ENCODE measurements at regions not wholly inside any gene's neighbourhood (a gene's known extent, or its start where the extent isn't known, plus 50 kb on each side); places are given as distances from the start of the nearest gene placed in this dataset.
"Not testable (repeated sequence)": the region's sequence is repeated elsewhere in the genome, so short reads cannot be mapped to it uniquely, and the experiment has no call there.

GRCh38 chr2:186966015-186966414 lies 117.0 kb upstream of the ZSWIM2 start:
- H3K27ac ChIP-seq: no peak overlapping the region
- H3K4me3 ChIP-seq: no peak overlapping the region
- H3K9me3 ChIP-seq: no peaks in the 10 kb centered on the region
- no peaks in the 10 kb centered on the region for H3K36me3 ChIP-seq
- WGBS: 98% methylated on average over 4 of the region's 4 CpGs
- no peaks in the 10 kb centered on the region for H3K4me1 ChIP-seq
- no peaks in the 10 kb centered on the region for H3K27me3 ChIP-seq
- TF ChIP-seq CTCF (IDR thresholded peaks at IDR 0.05) (no peak), POLR2A (IDR thresholded peaks at IDR 0.05) (no peak), POLR2AphosphoS5 (IDR thresholded peaks at IDR 0.05) (no peak), EP300 (IDR thresholded peaks at IDR 0.05) (no peak)
- no peak for DNase-seq (ENCODE audit: low spot score in 2 of 2)

- no peaks in the 10 kb centered on the region for H3K4me1 ChIP-seq
- TF ChIP-seq POLR2A (IDR thresholded peaks at IDR 0.05) (no peak), CTCF (IDR thresholded peaks at IDR 0.05) (no peak)
- H3K27ac ChIP-seq: no peak overlapping the region
- H3K4me3 ChIP-seq: no peak overlapping the region
- 94% methylated on average over 31 of the region's 46 CpGs for WGBS
- no peaks in the 10 kb centered on the region for H3K27me3 ChIP-seq
- DNase-seq (ENCODE audit: low spot score in 2 of 2): peak in 1 of 2 donors; percentile 61
- H3K9me3 ChIP-seq: no peaks in the 10 kb centered on the region
- no peaks in the 10 kb centered on the region for H3K36me3 ChIP-seq
Observed at GRCh38 chr2:186962085-186962747, 113.2 kb upstream of the ZSWIM2 start.

DNA sequence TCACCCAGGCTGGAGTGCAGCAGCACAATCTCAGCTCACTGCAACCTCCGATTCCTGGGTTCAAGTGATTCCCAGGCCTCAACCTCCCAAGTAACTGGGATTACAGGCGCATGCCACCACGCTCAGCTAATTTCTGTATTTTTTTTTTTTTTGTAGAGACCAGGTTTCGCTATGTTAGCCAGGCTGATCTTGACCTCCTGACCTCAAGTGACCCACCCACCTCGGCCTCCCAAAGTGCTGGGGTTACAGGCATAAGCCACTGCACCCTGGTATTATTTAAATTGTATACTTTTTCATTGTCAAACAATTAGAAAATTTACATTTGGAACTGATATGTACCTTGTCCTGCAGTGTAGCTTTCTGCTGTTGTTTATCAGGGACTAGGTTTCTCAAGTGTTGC lies 111.3 kb upstream of the ZSWIM2 start:
- peak in 1 of 2 donors; percentile 8 for DNase-seq (ENCODE audit: low spot score in 2 of 2)
- H3K4me3 ChIP-seq, H3K9me3 ChIP-seq, H3K4me1 ChIP-seq, H3K36me3 ChIP-seq, H3K27ac ChIP-seq, H3K27me3 ChIP-seq: not testable (repeated sequence)
- 92% methylated on average over 5 of the region's 5 CpGs for WGBS

DNA sequence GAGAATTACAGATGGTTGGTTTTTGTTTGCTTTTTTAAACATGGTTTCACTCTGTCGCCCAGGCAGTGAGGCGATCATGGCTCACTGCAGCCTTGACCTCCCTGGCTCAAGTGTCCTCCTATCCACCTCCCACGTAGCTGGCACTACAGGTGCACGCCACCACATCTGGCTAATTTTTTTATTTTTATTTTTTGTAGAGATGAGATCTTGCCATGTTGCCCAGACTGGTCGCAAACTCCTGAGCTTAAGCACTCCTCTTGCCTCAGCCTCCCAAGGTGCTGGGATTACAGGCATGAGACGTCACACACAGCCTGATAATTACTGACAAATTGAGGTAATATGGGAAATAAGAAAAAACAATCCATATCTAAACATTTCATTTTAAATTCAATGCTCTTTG lies 110.5 kb upstream of the ZSWIM2 start:
- H3K27ac ChIP-seq: no peak overlapping the region
- H3K36me3 ChIP-seq: no peaks in the 10 kb centered on the region
- TF ChIP-seq POLR2AphosphoS5 (IDR thresholded peaks at IDR 0.05) (no peak), EP300 (IDR thresholded peaks at IDR 0.05) (no peak), CTCF (IDR thresholded peaks at IDR 0.05) (no peak), POLR2A (IDR thresholded peaks at IDR 0.05) (no peak)
- H3K27me3 ChIP-seq: no peaks in the 10 kb centered on the region
- no peak overlapping the region for H3K4me3 ChIP-seq
- 94% methylated on average over 6 of the region's 6 CpGs for WGBS
- no peaks in the 10 kb centered on the region for H3K9me3 ChIP-seq
- peak in 1 of 2 donors; percentile 43 for DNase-seq (ENCODE audit: low spot score in 2 of 2)
- no peaks in the 10 kb centered on the region for H3K4me1 ChIP-seq

DNA sequence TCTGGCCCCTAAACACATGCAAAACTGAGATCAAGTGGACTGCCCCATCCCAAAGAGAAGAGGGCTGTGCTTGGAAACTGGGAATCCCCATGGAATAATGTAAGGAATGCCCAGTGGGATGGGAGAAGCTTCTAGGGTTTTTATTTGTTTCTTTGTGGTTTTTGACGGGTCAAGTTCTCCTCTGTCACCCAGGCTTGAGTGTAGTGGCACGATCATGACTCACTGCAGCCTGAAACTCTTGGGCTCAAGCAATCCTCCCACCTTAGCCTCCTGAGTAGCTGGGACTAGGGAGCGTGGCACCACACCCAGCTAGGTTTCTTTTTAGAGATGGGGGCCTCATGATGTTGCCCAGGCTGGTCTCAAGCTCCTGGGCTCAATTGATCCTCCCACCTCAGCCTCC lies 101.7 kb upstream of the ZSWIM2 start:
- TF ChIP-seq POLR2AphosphoS5 (IDR thresholded peaks at IDR 0.05) (no peak), POLR2A (IDR thresholded peaks at IDR 0.05) (no peak), EP300 (IDR thresholded peaks at IDR 0.05) (no peak), CTCF (IDR thresholded peaks at IDR 0.05) (no peak)
- Histone ChIP-seq H3K27me3 (no peaks in the 10 kb centered on the region), H3K4me3 (no peak overlapping the region), H3K4me1 (no peaks in the 10 kb centered on the region), H3K9me3 (no peaks in the 10 kb centered on the region), H3K27ac (no peak overlapping the region), H3K36me3 (no peaks in the 10 kb centered on the region)
- 84% methylated on average over 3 of the region's 3 CpGs for WGBS
- no peak for DNase-seq (ENCODE audit: low spot score in 2 of 2)

DNA sequence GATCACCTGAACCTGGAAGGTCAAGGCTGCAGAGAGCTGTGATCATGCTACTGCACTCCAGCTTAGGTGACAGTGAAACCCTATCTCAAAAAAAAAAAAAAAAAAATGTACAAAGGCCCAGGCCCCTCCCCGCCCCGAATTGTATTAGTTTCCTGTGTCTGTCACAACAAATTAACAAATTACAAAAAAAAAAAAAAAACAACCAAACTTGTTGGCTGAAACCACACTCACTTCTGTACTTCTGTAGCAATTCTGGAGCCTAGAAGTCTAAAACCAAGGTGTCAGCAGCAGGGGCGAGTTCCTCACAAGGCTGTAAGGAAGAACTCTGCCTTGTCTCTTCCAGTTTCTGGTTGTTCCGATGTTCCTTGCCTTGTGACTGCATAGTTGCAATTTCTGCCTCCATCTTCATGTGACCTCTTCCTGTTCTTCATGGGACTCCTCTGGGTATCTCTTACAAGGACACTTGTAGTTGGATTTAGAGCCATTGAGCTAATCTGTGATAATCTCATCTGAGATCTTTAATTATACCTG lies 100.8 kb upstream of the ZSWIM2 start:
- WGBS: 71% methylated on average over 4 of the region's 4 CpGs
- H3K4me1 ChIP-seq: no peaks in the 10 kb centered on the region
- no peak overlapping the region for H3K27ac ChIP-seq
- DNase-seq (ENCODE audit: low spot score in 2 of 2): no peak
- H3K36me3 ChIP-seq: no peaks in the 10 kb centered on the region
- no peaks in the 10 kb centered on the region for H3K27me3 ChIP-seq
- no peaks in the 10 kb centered on the region for H3K9me3 ChIP-seq
- no peak overlapping the region for H3K4me3 ChIP-seq
- TF ChIP-seq EP300 (IDR thresholded peaks at IDR 0.05): no peak
- no peak for TF ChIP-seq POLR2A (IDR thresholded peaks at IDR 0.05)
- TF ChIP-seq POLR2AphosphoS5 (IDR thresholded peaks at IDR 0.05): no peak
- no peak for TF ChIP-seq CTCF (IDR thresholded peaks at IDR 0.05)

Measured in suprapubic skin (tissue), 4 donors.